ENCODE measurements at regions not wholly inside any gene's neighbourhood (a gene's known extent, or its start where the extent isn't known, plus 50 kb on each side); places are given as distances from the start of the nearest gene placed in this dataset.
"Not testable (repeated sequence)": the region's sequence is repeated elsewhere in the genome, so short reads cannot be mapped to it uniquely, and the experiment has no call there.

DNA sequence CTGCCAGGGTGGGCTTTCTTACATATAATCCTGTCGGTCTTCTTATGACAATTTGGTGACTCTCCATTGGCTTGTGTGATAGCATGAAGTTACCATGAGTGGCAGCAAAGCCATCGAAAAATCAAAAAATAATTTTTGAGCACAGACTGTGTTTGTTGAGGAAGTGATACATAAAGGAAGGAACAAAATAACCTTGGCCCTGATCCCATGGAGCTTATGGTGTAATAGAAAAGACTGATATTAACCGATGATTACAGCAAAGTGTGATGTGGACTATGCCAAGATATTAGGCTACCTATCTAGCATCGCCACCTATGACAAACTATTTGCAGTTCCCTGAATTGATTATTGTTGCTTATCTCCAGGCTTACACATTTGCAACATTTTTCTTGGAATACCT lies 383.2 kb downstream of the AEBP2 start:
- Histone ChIP-seq H3K27me3 (ENCODE audit: control insufficient read depth in 1 of 2, insufficient read depth in 2 of 2, low read length in 2 of 2) (no peaks in the 10 kb centered on the region), H3K36me3 (ENCODE audit: insufficient read depth, low read length) (no peaks in the 10 kb centered on the region), H3K27ac (ENCODE audit: low read depth in 1 of 2, low read length in 2 of 2) (no peak overlapping the region), H3K4me1 (ENCODE audit: insufficient read depth, low read length) (no peaks in the 10 kb centered on the region), H3K4me3 (ENCODE audit: low read length) (no peak overlapping the region), H3K9me3 (ENCODE audit: control insufficient read depth in 1 of 2, insufficient read depth in 1 of 2, low read length in 2 of 2) (peaks cover 0 to 11% of the 10 kb centered on the region in 2 experiments)
- no peak overlapping the region for H3K4me3 Mint-ChIP-seq
- H3K27me3 Mint-ChIP-seq, result no peaks in the 10 kb centered on the region
- no peak overlapping the region for H3K27ac Mint-ChIP-seq
- POLR2A ChIA-PET, result no interaction called here
- ATAC-seq (ENCODE audit: poor library complexity), result no peak
- intact Hi-C loops (cut with DNase I, micrococcal nuclease), result no loop called here
- TF ChIP-seq, protein P1, sequence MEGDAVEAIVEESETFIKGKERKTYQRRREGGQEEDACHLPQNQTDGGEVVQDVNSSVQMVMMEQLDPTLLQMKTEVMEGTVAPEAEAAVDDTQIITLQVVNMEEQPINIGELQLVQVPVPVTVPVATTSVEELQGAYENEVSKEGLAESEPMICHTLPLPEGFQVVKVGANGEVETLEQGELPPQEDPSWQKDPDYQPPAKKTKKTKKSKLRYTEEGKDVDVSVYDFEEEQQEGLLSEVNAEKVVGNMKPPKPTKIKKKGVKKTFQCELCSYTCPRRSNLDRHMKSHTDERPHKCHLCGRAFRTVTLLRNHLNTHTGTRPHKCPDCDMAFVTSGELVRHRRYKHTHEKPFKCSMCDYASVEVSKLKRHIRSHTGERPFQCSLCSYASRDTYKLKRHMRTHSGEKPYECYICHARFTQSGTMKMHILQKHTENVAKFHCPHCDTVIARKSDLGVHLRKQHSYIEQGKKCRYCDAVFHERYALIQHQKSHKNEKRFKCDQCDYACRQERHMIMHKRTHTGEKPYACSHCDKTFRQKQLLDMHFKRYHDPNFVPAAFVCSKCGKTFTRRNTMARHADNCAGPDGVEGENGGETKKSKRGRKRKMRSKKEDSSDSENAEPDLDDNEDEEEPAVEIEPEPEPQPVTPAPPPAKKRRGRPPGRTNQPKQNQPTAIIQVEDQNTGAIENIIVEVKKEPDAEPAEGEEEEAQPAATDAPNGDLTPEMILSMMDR (IDR thresholded peaks at IDR 0.05), result no peak
- H3K9me3 Mint-ChIP-seq, result peaks cover 4% of the 10 kb centered on the region
- no peak for DNase-seq
- H3K4me1 Mint-ChIP-seq (ENCODE audit: low read depth), result no peaks in the 10 kb centered on the region
- CTCF ChIA-PET, result no interaction called here
- H3K36me3 Mint-ChIP-seq (ENCODE audit: low read depth), result no peaks in the 10 kb centered on the region

DNA sequence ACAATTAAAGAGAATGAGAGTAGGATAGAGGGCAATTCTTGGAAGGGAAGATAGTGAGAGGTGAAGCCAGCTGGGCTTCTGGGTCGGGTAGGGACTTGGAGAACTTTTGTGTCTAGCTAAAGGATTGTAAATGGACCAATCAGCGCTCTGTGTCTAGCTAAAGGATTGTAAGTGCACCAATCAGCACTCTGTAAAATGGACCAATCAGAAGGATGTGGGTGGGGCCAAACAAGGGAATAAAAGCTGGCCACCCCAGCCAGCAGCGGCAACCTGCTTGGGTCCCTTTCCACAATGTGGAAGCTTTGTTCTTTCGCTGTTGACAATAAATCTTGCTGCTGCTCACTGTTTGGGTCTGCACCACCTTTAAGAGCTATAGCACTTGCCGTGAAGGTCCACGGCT lies 384.0 kb downstream of the AEBP2 start:
- H3K27ac Mint-ChIP-seq; H3K36me3 Mint-ChIP-seq (ENCODE audit: low read depth); POLR2A ChIA-PET; CTCF ChIA-PET; H3K4me1 Mint-ChIP-seq (ENCODE audit: low read depth); ATAC-seq (ENCODE audit: poor library complexity); H3K27ac ChIP-seq (ENCODE audit: low read depth in 1 of 2, low read length in 2 of 2); DNase-seq; H3K36me3 ChIP-seq (ENCODE audit: insufficient read depth, low read length); H3K9me3 Mint-ChIP-seq; H3K4me3 Mint-ChIP-seq; intact Hi-C loops (cut with DNase I, micrococcal nuclease); H3K4me3 ChIP-seq (ENCODE audit: low read length); H3K4me1 ChIP-seq (ENCODE audit: insufficient read depth, low read length); H3K27me3 ChIP-seq (ENCODE audit: control insufficient read depth in 1 of 2, insufficient read depth in 2 of 2, low read length in 2 of 2); H3K27me3 Mint-ChIP-seq: not testable (repeated sequence)
- H3K9me3 ChIP-seq (ENCODE audit: control insufficient read depth in 1 of 2, insufficient read depth in 1 of 2, low read length in 2 of 2), result peaks cover 0 to 19% of the 10 kb centered on the region in 2 experiments

DNA sequence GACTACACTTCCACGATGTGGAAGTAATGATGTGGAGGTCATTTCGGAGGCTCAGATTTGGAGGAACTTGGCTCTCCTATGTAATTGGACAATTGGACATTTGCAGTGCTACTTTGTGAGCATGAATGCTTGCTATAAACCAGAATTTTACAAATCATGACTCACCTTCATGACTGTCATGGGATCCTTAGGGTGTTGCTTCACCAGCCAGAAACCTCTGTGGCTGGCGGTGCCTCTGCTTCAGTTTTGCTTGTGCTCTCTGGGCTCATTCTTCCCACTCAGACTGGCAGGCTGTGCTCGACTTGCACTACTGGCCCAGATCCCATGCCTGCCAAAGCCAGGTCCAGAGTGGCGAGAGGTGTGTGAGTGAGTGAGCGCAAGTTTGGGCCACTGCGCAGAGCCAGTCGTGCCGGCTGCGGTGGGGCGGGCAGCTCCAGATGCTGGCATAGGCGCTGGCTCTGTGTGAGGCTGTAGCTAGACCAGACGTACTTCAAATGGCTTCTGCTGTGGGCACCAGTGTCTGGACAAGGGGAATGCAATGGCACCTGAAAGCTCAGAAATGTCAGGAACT lies 387.8 kb downstream of the AEBP2 start:
- intact Hi-C loops (cut with DNase I, micrococcal nuclease), result no loop called here
- Mint-ChIP-seq H3K9me3 (peaks cover 4% of the 10 kb centered on the region), H3K27me3 (no peaks in the 10 kb centered on the region), H3K4me1 (ENCODE audit: low read depth) (no peaks in the 10 kb centered on the region), H3K27ac (no peak overlapping the region), H3K36me3 (ENCODE audit: low read depth) (no peaks in the 10 kb centered on the region), H3K4me3 (no peak overlapping the region)
- H3K9me3 ChIP-seq (ENCODE audit: control insufficient read depth in 1 of 2, insufficient read depth in 1 of 2, low read length in 2 of 2), result peaks cover 0 to 21% of the 10 kb centered on the region in 2 experiments
- ChIA-PET POLR2A (no interaction called here), CTCF (no interaction called here)
- no peaks in the 10 kb centered on the region for H3K4me1 ChIP-seq (ENCODE audit: insufficient read depth, low read length)
- H3K27ac ChIP-seq (ENCODE audit: low read depth in 1 of 2, low read length in 2 of 2), result no peak overlapping the region
- ATAC-seq (ENCODE audit: poor library complexity) (no peak), DNase-seq (no peak)
- H3K36me3 ChIP-seq (ENCODE audit: insufficient read depth, low read length), result no peaks in the 10 kb centered on the region
- TF ChIP-seq, protein P1 (IDR thresholded peaks at IDR 0.05), result no peak
- H3K27me3 ChIP-seq (ENCODE audit: control insufficient read depth in 1 of 2, insufficient read depth in 2 of 2, low read length in 2 of 2), result no peaks in the 10 kb centered on the region
- H3K4me3 ChIP-seq (ENCODE audit: low read length), result no peak overlapping the region

DNA sequence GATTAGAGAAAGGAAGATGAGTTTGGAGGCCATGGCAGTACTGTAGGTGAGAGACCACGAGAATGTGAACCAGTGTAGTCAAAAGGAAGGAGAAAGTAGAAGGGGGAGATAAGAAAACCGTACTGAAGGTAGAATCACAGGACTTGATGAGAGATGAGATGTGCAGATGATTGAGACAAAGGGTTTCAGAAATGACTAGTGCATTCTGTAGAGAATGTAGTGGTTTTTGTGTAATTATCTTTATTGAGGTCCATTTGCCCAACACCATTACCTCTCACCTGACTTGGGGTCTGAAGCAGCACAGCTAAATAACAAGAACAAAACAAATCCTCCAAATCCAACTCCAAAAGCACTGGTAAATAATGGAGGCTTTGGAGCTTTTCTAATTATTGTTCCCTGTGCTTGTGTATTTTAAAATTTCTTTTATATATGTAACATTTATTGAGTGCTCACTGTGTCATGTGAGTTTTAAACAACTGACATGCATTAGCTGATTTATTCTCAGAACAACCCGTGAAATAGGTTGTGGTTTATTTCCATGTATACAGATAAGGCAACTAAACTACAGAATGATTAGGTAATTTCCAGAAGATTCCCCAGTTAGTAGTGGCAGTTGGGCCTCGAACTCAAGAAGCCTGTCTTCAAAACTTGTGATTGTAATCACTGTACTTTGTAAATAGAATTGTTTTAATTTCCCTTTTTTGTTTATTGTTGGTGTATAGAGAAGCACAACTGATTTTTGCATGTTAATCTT lies 390.0 kb downstream of the AEBP2 start:
- H3K4me1 ChIP-seq (ENCODE audit: insufficient read depth, low read length), result no peaks in the 10 kb centered on the region
- DNase-seq (no peak), ATAC-seq (ENCODE audit: poor library complexity) (no peak)
- H3K9me3 ChIP-seq (ENCODE audit: control insufficient read depth in 1 of 2, insufficient read depth in 1 of 2, low read length in 2 of 2), result peaks cover 0 to 17% of the 10 kb centered on the region in 2 experiments
- no peak overlapping the region for H3K27ac ChIP-seq (ENCODE audit: low read depth in 1 of 2, low read length in 2 of 2)
- POLR2A ChIA-PET, result no interaction called here
- H3K36me3 Mint-ChIP-seq (ENCODE audit: low read depth), result no peaks in the 10 kb centered on the region
- no peaks in the 10 kb centered on the region for H3K4me1 Mint-ChIP-seq (ENCODE audit: low read depth)
- no peak overlapping the region for H3K27ac Mint-ChIP-seq
- no peaks in the 10 kb centered on the region for H3K27me3 Mint-ChIP-seq
- H3K27me3 ChIP-seq (ENCODE audit: control insufficient read depth in 1 of 2, insufficient read depth in 2 of 2, low read length in 2 of 2), result no peaks in the 10 kb centered on the region
- no peaks in the 10 kb centered on the region for H3K36me3 ChIP-seq (ENCODE audit: insufficient read depth, low read length)
- no peak overlapping the region for H3K4me3 ChIP-seq (ENCODE audit: low read length)
- intact Hi-C loops (cut with DNase I, micrococcal nuclease), result no loop called here
- TF ChIP-seq, protein P1 (IDR thresholded peaks at IDR 0.05), result no peak
- no peak overlapping the region for H3K4me3 Mint-ChIP-seq
- peaks cover 4% of the 10 kb centered on the region for H3K9me3 Mint-ChIP-seq
- CTCF ChIA-PET, result no interaction called here

Data from CD4-positive, alpha-beta T cell (primary cell).